HG02798 (cell line): ENCODE measurements at regions not wholly inside any gene's neighbourhood (a gene's known extent, or its start where the extent isn't known, plus 50 kb on each side); places are given as distances from the start of the nearest gene placed in this dataset.

Experiments
- ATAC-seq: cut with Tn5 transposase; IDR thresholded peaks from one replicate; pipeline ENCODE4 v1.9.1; 2021; ENCODE audit warnings: mild to moderate bottlenecking; ENCODE audit not compliant: unreplicated experiment, poor library complexity

GRCh38 chr13:58151452-58151851, 519.9 kb downstream of the PCDH17 start:
- no peak for ATAC-seq

- no peak for ATAC-seq
These were observed 529.4 kb downstream of the PCDH17 start for GRCh38 chr13:58160980-58161379.

- no peak for ATAC-seq
These were observed 534.1 kb downstream of the PCDH17 start for GRCh38 chr13:58165617-58166016.

- ATAC-seq, result no peak
These were observed 549.6 kb downstream of the PCDH17 start for GRCh38 chr13:58181111-58181510.

- no peak for ATAC-seq
These were observed 556.3 kb downstream of the PCDH17 start for GRCh38 chr13:58187881-58188280.

- ATAC-seq, result no peak
These were observed 559.0 kb downstream of the PCDH17 start for GRCh38 chr13:58190577-58190976.

- ATAC-seq, result no peak
These were observed 560.2 kb downstream of the PCDH17 start for GRCh38 chr13:58191754-58192153.

GRCh38 chr13:58202099-58202498, 570.6 kb downstream of the PCDH17 start:
- no peak for ATAC-seq

GRCh38 chr13:58207501-58207900, 576.0 kb downstream of the PCDH17 start:
- no peak for ATAC-seq

GRCh38 chr13:58235454-58235853, 603.9 kb downstream of the PCDH17 start:
- no peak for ATAC-seq

- ATAC-seq, result no peak
These were observed 607.6 kb downstream of the PCDH17 start for GRCh38 chr13:58238972-58239773.

GRCh38 chr13:58239774-58240268, 608.3 kb downstream of the PCDH17 start:
- ATAC-seq, result no peak

- ATAC-seq, result no peak
These were observed 615.5 kb downstream of the PCDH17 start for GRCh38 chr13:58247080-58247479.

GRCh38 chr13:58254943-58255342, 623.4 kb downstream of the PCDH17 start:
- no peak for ATAC-seq

- no peak for ATAC-seq
These were observed 634.7 kb downstream of the PCDH17 start for GRCh38 chr13:58266271-58266670.

GRCh38 chr13:58298556-58299135, 667.1 kb downstream of the PCDH17 start:
- ATAC-seq, result no peak

GRCh38 chr13:58300224-58300623, 668.7 kb downstream of the PCDH17 start:
- ATAC-seq, result no peak

- ATAC-seq, result no peak
These were observed 669.6 kb downstream of the PCDH17 start for GRCh38 chr13:58300974-58301681.

GRCh38 chr13:58302349-58302748, 670.8 kb downstream of the PCDH17 start:
- ATAC-seq, result no peak

- no peak for ATAC-seq
These were observed 674.5 kb downstream of the PCDH17 start for GRCh38 chr13:58306062-58306461.

GRCh38 chr13:58313219-58313618, 681.7 kb downstream of the PCDH17 start:
- ATAC-seq, result no peak
